GM06990 (cell line): ENCODE measurements at regions not wholly inside any gene's neighbourhood (a gene's known extent, or its start where the extent isn't known, plus 50 kb on each side); places are given as distances from the start of the nearest gene placed in this dataset.

Experiments used
- DNase-seq: peaks from one replicate; pipeline ENCODE4 v3.0.0-alpha.2; 2011; ENCODE audit not compliant: insufficient read length; ENCODE audit errors: extremely low read depth
- H3K27me3 ChIP-seq: replicated peaks from 2 replicates; pipeline ENCODE4 v1.6.0; 2011; ENCODE audit warnings: low read length; ENCODE audit not compliant: control insufficient read depth, insufficient read depth
- H3K36me3 ChIP-seq: 2 replicates; pipeline ENCODE4 v1.5.1; 2011; ENCODE audit warnings: low read length; ENCODE audit not compliant: control insufficient read depth, insufficient read depth
- H3K4me3 ChIP-seq: replicated peaks from 2 replicates; pipeline ENCODE4 v1.5.1; 2011; ENCODE audit warnings: low read depth, mild to moderate bottlenecking, control low read depth, low read length
- TF ChIP-seq, protein P1 (sequence below): IDR thresholded peaks from 2 replicates; pipeline ENCODE4 v1.5.1; 2011; ENCODE audit warnings: low read length, control low read depth, mild to moderate bottlenecking, inconsistent platforms; ENCODE audit not compliant: insufficient read depth, poor library complexity, severe bottlenecking

DNA sequence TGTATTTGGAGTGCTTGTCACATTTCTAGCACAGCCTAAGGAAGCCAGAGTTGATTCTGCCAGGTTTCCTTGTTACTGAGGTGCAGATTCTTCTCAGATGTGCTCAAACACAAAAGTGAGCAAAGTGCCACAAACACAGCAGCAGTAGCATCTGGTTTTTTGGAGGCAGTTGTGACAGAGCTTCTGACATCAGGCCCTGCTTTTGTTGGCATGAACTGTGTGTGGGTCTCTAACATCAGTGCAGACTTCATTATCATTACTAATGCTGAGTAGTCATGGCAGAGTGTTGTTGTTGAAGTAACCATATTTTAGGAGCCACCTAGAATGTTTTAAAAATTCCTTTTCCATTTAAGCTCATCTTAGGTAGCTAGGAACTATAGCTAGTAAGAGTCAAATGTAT is 656.6 kb downstream of the ANKRD50 start:
- Histone ChIP-seq H3K4me3 (no peak overlapping the region), H3K36me3 (no peaks in the 10 kb centered on the region), H3K27me3 (no peaks in the 10 kb centered on the region)
- no peak for DNase-seq
- TF ChIP-seq, protein P1, sequence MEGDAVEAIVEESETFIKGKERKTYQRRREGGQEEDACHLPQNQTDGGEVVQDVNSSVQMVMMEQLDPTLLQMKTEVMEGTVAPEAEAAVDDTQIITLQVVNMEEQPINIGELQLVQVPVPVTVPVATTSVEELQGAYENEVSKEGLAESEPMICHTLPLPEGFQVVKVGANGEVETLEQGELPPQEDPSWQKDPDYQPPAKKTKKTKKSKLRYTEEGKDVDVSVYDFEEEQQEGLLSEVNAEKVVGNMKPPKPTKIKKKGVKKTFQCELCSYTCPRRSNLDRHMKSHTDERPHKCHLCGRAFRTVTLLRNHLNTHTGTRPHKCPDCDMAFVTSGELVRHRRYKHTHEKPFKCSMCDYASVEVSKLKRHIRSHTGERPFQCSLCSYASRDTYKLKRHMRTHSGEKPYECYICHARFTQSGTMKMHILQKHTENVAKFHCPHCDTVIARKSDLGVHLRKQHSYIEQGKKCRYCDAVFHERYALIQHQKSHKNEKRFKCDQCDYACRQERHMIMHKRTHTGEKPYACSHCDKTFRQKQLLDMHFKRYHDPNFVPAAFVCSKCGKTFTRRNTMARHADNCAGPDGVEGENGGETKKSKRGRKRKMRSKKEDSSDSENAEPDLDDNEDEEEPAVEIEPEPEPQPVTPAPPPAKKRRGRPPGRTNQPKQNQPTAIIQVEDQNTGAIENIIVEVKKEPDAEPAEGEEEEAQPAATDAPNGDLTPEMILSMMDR, result no peak

DNA sequence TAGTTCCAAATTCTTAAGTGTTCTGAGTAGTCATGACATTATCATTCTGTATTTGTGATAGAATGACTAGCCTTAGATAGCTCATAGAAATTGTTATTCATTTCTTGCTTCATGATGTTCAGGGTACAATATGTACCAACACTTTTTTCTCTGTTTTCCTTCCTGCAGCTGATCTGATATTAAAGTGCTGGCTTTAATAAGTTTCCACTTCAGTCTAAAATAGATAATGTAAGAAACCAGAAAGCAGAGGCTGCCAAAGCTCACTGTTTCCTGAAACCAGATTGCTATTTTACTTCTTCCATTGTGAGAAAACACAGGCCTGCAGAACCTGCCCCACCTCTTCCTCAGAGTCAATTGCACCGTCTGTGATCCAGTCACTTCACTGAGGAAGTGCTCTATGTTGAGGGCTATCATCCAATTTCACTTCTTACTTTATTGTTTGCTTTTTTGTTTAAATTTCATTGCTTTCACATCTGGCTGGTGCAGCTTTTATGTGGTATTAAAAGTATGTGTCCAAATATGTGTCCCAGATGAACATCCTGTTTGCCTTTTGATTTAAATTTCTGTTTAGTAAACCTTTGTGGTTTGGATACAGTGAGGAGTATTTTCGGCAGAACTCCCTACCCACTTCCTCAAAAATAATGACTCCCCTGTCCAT is 652.1 kb downstream of the ANKRD50 start:
- TF ChIP-seq, protein P1, result no peak
- Histone ChIP-seq H3K36me3 (no peaks in the 10 kb centered on the region), H3K4me3 (no peak overlapping the region), H3K27me3 (no peaks in the 10 kb centered on the region)
- DNase-seq, result no peak

GRCh38 chr4:124061413-124061812 is 651.1 kb downstream of the ANKRD50 start:
- no peak for DNase-seq
- Histone ChIP-seq H3K27me3 (no peaks in the 10 kb centered on the region), H3K4me3 (no peak overlapping the region), H3K36me3 (no peaks in the 10 kb centered on the region)
- TF ChIP-seq, protein P1, result no peak

- Histone ChIP-seq H3K27me3 (no peaks in the 10 kb centered on the region), H3K36me3 (no peaks in the 10 kb centered on the region), H3K4me3 (no peak overlapping the region)
- TF ChIP-seq, protein P1, result no peak
- DNase-seq, result no peak
Measured at GRCh38 chr4:124065422-124065821, 647.1 kb downstream of the ANKRD50 start.

DNA sequence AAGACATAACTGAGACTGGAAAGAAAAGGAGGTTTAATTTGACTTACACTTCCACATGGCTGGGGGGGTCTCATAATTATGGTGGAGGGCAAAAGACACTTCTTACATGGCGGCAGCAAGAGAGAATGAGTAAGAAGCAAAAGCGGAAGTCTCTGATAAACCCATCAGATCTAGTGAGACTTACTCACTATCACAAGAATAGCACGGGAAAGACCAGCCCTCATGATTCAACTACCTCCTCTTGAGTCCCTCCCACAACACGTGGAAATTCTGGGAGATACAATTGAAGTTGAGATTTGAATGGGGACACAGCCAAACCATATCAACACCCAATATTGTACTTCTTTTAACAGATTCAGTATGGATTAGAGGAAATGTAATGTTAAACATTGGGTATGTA is 646.6 kb downstream of the ANKRD50 start:
- Histone ChIP-seq H3K27me3 (no peaks in the 10 kb centered on the region), H3K4me3 (no peak overlapping the region), H3K36me3 (no peaks in the 10 kb centered on the region)
- no peak for DNase-seq
- TF ChIP-seq, protein P1, result no peak

GRCh38 chr4:124066595-124066994 is 645.9 kb downstream of the ANKRD50 start:
- Histone ChIP-seq H3K4me3 (no peak overlapping the region), H3K27me3 (no peaks in the 10 kb centered on the region)
- TF ChIP-seq, protein P1, result no peak

More at GRCh38 chr4:124066595-124066994, 645.9 kb downstream of the ANKRD50 start:
- DNase-seq, result no peak
- H3K36me3 ChIP-seq, result no peaks in the 10 kb centered on the region
